ENCODE measurements at regions not wholly inside any gene's neighbourhood (a gene's known extent, or its start where the extent isn't known, plus 50 kb on each side); places are given as distances from the start of the nearest gene placed in this dataset.
A peak's percentile ranks its signal among the peaks of the same experiment; 100 is the strongest.
"Not testable (repeated sequence)": the region's sequence is repeated elsewhere in the genome, so short reads cannot be mapped to it uniquely, and the experiment has no call there.

- Histone ChIP-seq H3K27me3 (no peaks in the 10 kb centered on the region), H3K4me1 (no peaks in the 10 kb centered on the region), H3K9me3 (peaks cover 0 to 7% (median 0%) of the 10 kb centered on the region in 3 donors), H3K4me3 (no peak overlapping the region), H3K36me3 (no peaks in the 10 kb centered on the region), H3K27ac (no peak overlapping the region)
- intact Hi-C loops (cut with DNase I; ENCODE audit: low total_unique reads) = no loop called here
- no peak for DNase-seq
- TF ChIP-seq CTCF (IDR thresholded peaks at IDR 0.05) = no peak
Measured at GRCh38 chr21:10463156-10463555, 58.2 kb upstream of the TPTE start.

- H3K9me3 ChIP-seq = peaks cover 0 to 7% (median 0%) of the 10 kb centered on the region in 3 donors
- TF ChIP-seq CTCF (IDR thresholded peaks at IDR 0.05) = no peak
- H3K27ac ChIP-seq = no peak overlapping the region
- DNase-seq = no peak
- H3K27me3 ChIP-seq = no peaks in the 10 kb centered on the region
- no peaks in the 10 kb centered on the region for H3K36me3 ChIP-seq
- H3K4me3 ChIP-seq = no peak overlapping the region
- no peaks in the 10 kb centered on the region for H3K4me1 ChIP-seq
- intact Hi-C loops (cut with DNase I; ENCODE audit: low total_unique reads) = no loop called here
Measured at GRCh38 chr21:10464975-10465374, 56.4 kb upstream of the TPTE start.

GRCh38 chr21:10465524-10466110 lies 55.8 kb upstream of the TPTE start:
- H3K9me3 ChIP-seq; H3K36me3 ChIP-seq; intact Hi-C loops (cut with DNase I; ENCODE audit: low total_unique reads); H3K27ac ChIP-seq; H3K4me1 ChIP-seq; H3K4me3 ChIP-seq; H3K27me3 ChIP-seq: not testable (repeated sequence)
- peak in 1 of 2 donors; percentile 72 for DNase-seq

GRCh38 chr21:10466200-10466599 lies 55.2 kb upstream of the TPTE start:
- H3K9me3 ChIP-seq = peaks cover 0 to 7% (median 0%) of the 10 kb centered on the region in 3 donors
- intact Hi-C loops (cut with DNase I; ENCODE audit: low total_unique reads) = no loop called here
- no peak for DNase-seq

More at GRCh38 chr21:10466200-10466599, 55.2 kb upstream of the TPTE start:
- Histone ChIP-seq H3K4me1 (no peaks in the 10 kb centered on the region), H3K36me3 (no peaks in the 10 kb centered on the region), H3K27me3 (no peaks in the 10 kb centered on the region), H3K4me3 (no peak overlapping the region), H3K27ac (no peak overlapping the region)
- no peak for TF ChIP-seq CTCF (IDR thresholded peaks at IDR 0.05)
